GM23338 (cell line): ENCODE measurements at regions not wholly inside any gene's neighbourhood (a gene's known extent, or its start where the extent isn't known, plus 50 kb on each side); places are given as distances from the start of the nearest gene placed in this dataset.

Experiments used
- ATAC-seq: fragments of 200-7000 bp; cut with Tn5 transposase; 3 replicates; pipeline ENCODE4 v1.9.1; 2020
- DNase-seq: peaks from one replicate; pipeline ENCODE4 v3.0.0-alpha.2; 2015; ENCODE audit warnings: low spot score
- H2AFZ ChIP-seq: fragments of 200-600 bp; sonication (generic); 2 replicates; pipeline ENCODE4 v1.8.0; 2016; ENCODE audit warnings: antibody characterized with exemption, mild to moderate bottlenecking, moderate library complexity
- H3F3A ChIP-seq: fragments of 200-600 bp; sonication (generic); replicated peaks from 2 replicates; pipeline ENCODE4 v1.8.0; 2017; ENCODE audit warnings: antibody characterized with exemption, mixed run types, low read depth
- H3K27ac ChIP-seq: fragments of 200-600 bp; sonication (generic); 2 replicates; pipeline ENCODE4 v1.6.1; 2016; ENCODE audit warnings: low read depth
- H3K27me3 ChIP-seq: fragments of 200-600 bp; sonication (generic); 2 replicates; pipeline ENCODE4 v1.8.0; 2016; ENCODE audit warnings: mild to moderate bottlenecking, mixed run types, moderate library complexity; ENCODE audit not compliant: insufficient read depth
- H3K36me3 ChIP-seq: fragments of 200-600 bp; sonication (generic); 2 replicates; pipeline ENCODE4 v1.8.0; 2016; ENCODE audit warnings: mild to moderate bottlenecking; ENCODE audit not compliant: insufficient read depth
- H3K4me1 ChIP-seq: fragments of 200-600 bp; sonication (generic); 2 replicates; pipeline ENCODE4 v1.8.0; 2016; ENCODE audit warnings: mild to moderate bottlenecking, moderate library complexity; ENCODE audit not compliant: insufficient read depth
- H3K4me2 ChIP-seq: fragments of 200-600 bp; sonication (generic); 2 replicates; pipeline ENCODE4 v1.7.1; 2017; ENCODE audit warnings: mixed run types
- H3K4me3 ChIP-seq: fragments of 200-600 bp; sonication (generic); 2 replicates; pipeline ENCODE4 v1.6.1; 2016; ENCODE audit warnings: mixed run types
- H3K79me2 ChIP-seq: fragments of 200-600 bp; sonication (generic); replicated peaks from 2 replicates; pipeline ENCODE4 v1.8.0; 2017; ENCODE audit warnings: mild to moderate bottlenecking; ENCODE audit not compliant: insufficient read depth
- H3K9me2 ChIP-seq: fragments of 200-600 bp; sonication (generic); 2 replicates; pipeline ENCODE4 v1.8.0; 2017; ENCODE audit not compliant: insufficient read depth
- H4K20me1 ChIP-seq: fragments of 200-600 bp; sonication (generic); replicated peaks from 2 replicates; pipeline ENCODE4 v1.8.0; 2017; ENCODE audit warnings: mild to moderate bottlenecking; ENCODE audit not compliant: insufficient read depth
- H3K27ac Mint-ChIP-seq: 2 replicates; pipeline ENCODE4 v1.8.0; 2020; ENCODE audit warnings: inconsistent platforms, mild to moderate bottlenecking, moderate library complexity, mixed read lengths
- H3K27me3 Mint-ChIP-seq: 3 replicates; pipeline ENCODE4 v1.8.0; 2022; ENCODE audit warnings: low read depth, mild to moderate bottlenecking, moderate library complexity, mixed read lengths, inconsistent platforms; ENCODE audit not compliant: insufficient read depth, poor library complexity
- H3K36me3 Mint-ChIP-seq: 3 replicates; pipeline ENCODE4 v1.8.0; 2021; ENCODE audit warnings: low read depth, mild to moderate bottlenecking, inconsistent platforms, moderate library complexity, mixed read lengths
- H3K4me1 Mint-ChIP-seq: 3 replicates; pipeline ENCODE4 v1.8.0; 2020; ENCODE audit warnings: mild to moderate bottlenecking, inconsistent platforms, mixed read lengths
- H3K4me3 Mint-ChIP-seq: 3 replicates; pipeline ENCODE4 v1.8.0; 2021; ENCODE audit warnings: moderate library complexity, mild to moderate bottlenecking, inconsistent platforms, mixed read lengths
- H3K9me3 Mint-ChIP-seq: 3 replicates; pipeline ENCODE4 v1.8.0; 2020; ENCODE audit warnings: moderate library complexity, mild to moderate bottlenecking, inconsistent platforms, mixed read lengths
- CREB1 ChIP-seq: fragments of 250-450 bp; sonication (Bioruptor Pico); IDR thresholded peaks from 2 replicates; pipeline ENCODE4 v1.5.0; 2020; ENCODE audit warnings: low read depth, mild to moderate bottlenecking, moderate library complexity
- ETS1 ChIP-seq: IDR thresholded peaks from 2 replicates; pipeline ENCODE4 v1.6.1; 2016; ENCODE audit warnings: antibody characterized with exemption
- EZH2 ChIP-seq: fragments of 200-600 bp; sonication (generic); IDR thresholded peaks from one replicate; pipeline ENCODE4 v1.8.0; 2017; ENCODE audit warnings: antibody characterized with exemption, mild to moderate bottlenecking, low read depth; ENCODE audit not compliant: unreplicated experiment
- EZH2phosphoT487 ChIP-seq: fragments of 200-600 bp; sonication (generic); IDR thresholded peaks from one replicate; pipeline ENCODE4 v1.8.1; 2018; ENCODE audit warnings: antibody characterized with exemption; ENCODE audit not compliant: unreplicated experiment
- JUNB ChIP-seq: IDR thresholded peaks from one replicate; pipeline ENCODE4 v1.6.1; 2016; ENCODE audit warnings: antibody characterized with exemption; ENCODE audit not compliant: unreplicated experiment
- NANOG ChIP-seq: IDR thresholded peaks from 2 replicates; pipeline ENCODE4 v1.6.1; 2016; ENCODE audit warnings: antibody characterized with exemption, borderline replicate concordance
- POLR2AphosphoS5 ChIP-seq: IDR thresholded peaks from 2 replicates; pipeline ENCODE4 v1.6.1; 2016; ENCODE audit warnings: antibody characterized with exemption, low read depth
- STAT1 ChIP-seq: IDR thresholded peaks from one replicate; pipeline ENCODE4 v1.6.1; 2016; ENCODE audit warnings: antibody characterized with exemption; ENCODE audit not compliant: unreplicated experiment
- ZNF114 ChIP-seq: fragments of 250-450 bp; sonication (Bioruptor Pico); IDR thresholded peaks from 2 replicates; pipeline ENCODE4 v1.5.0; 2020; ENCODE audit warnings: mild to moderate bottlenecking, moderate library complexity
- ZNF331 ChIP-seq: fragments of 250-450 bp; sonication (Bioruptor Pico); IDR thresholded peaks from 2 replicates; pipeline ENCODE4 v1.5.0; 2020; ENCODE audit warnings: low read depth, mild to moderate bottlenecking, moderate library complexity
- ZNF462 ChIP-seq: fragments of 250-450 bp; sonication (Bioruptor Pico); IDR thresholded peaks from 2 replicates; pipeline ENCODE4 v1.5.0; 2020; ENCODE audit warnings: mild to moderate bottlenecking, moderate library complexity
- TF ChIP-seq, protein P1 (sequence below), 2 experiments: fragments of 200-600 bp in 1 of 2; sonication (generic) in 1 of 2; conservative IDR thresholded peaks; 2 replicates each; pipeline versions ENCODE4 v1.5.1 to v1.6.1; 2016 to 2017; ENCODE audit warnings: antibody characterized with exemption in 2 of 2, low read depth in 2 of 2, mild to moderate bottlenecking in 2 of 2, moderate library complexity in 1 of 2
- TF ChIP-seq, protein P2 (sequence below): IDR thresholded peaks from one replicate; pipeline ENCODE4 v1.6.1; 2018; ENCODE audit warnings: antibody characterized with exemption; ENCODE audit not compliant: unreplicated experiment

- H3K27ac ChIP-seq, result no peak overlapping the region
- DNase-seq (no peak), ATAC-seq (no peak)
- H3K27ac Mint-ChIP-seq, result no peak overlapping the region
- no peaks in the 10 kb centered on the region for H3K4me1 ChIP-seq
- no peak overlapping the region for H2AFZ ChIP-seq
- H3K9me3 Mint-ChIP-seq, result peaks cover 81% of the 10 kb centered on the region
- no peak overlapping the region for H3K4me3 ChIP-seq
- no peak overlapping the region for H3K4me2 ChIP-seq
- H3K36me3 ChIP-seq, result peaks cover 5% of the 10 kb centered on the region; the same call in 1 of the 2 replicates
- peaks cover 5% of the 10 kb centered on the region; the same call in 1 of the 3 replicates for H3K4me1 Mint-ChIP-seq
- H3K36me3 Mint-ChIP-seq, result peaks cover 7% of the 10 kb centered on the region
- no peaks in the 10 kb centered on the region for H4K20me1 ChIP-seq
- H3K27me3 Mint-ChIP-seq, result no peaks in the 10 kb centered on the region
- TF ChIP-seq NANOG (no peak), ZNF462 (no peak), EZH2 (no peak), POLR2AphosphoS5 (no peak), ETS1 (no peak), ZNF331 (CRISPR knock-in tag) (no peak), CREB1 (CRISPR knock-in tag) (no peak), EZH2phosphoT487 (no peak), ZNF114 (CRISPR knock-in tag) (no peak), STAT1 (no peak), JUNB (no peak)
- TF ChIP-seq, protein P1, sequence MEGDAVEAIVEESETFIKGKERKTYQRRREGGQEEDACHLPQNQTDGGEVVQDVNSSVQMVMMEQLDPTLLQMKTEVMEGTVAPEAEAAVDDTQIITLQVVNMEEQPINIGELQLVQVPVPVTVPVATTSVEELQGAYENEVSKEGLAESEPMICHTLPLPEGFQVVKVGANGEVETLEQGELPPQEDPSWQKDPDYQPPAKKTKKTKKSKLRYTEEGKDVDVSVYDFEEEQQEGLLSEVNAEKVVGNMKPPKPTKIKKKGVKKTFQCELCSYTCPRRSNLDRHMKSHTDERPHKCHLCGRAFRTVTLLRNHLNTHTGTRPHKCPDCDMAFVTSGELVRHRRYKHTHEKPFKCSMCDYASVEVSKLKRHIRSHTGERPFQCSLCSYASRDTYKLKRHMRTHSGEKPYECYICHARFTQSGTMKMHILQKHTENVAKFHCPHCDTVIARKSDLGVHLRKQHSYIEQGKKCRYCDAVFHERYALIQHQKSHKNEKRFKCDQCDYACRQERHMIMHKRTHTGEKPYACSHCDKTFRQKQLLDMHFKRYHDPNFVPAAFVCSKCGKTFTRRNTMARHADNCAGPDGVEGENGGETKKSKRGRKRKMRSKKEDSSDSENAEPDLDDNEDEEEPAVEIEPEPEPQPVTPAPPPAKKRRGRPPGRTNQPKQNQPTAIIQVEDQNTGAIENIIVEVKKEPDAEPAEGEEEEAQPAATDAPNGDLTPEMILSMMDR (conservative IDR thresholded peaks at IDR 0.05; ENCODE audit: low read depth in 2 of 2), result no peak
- TF ChIP-seq, protein P2, sequence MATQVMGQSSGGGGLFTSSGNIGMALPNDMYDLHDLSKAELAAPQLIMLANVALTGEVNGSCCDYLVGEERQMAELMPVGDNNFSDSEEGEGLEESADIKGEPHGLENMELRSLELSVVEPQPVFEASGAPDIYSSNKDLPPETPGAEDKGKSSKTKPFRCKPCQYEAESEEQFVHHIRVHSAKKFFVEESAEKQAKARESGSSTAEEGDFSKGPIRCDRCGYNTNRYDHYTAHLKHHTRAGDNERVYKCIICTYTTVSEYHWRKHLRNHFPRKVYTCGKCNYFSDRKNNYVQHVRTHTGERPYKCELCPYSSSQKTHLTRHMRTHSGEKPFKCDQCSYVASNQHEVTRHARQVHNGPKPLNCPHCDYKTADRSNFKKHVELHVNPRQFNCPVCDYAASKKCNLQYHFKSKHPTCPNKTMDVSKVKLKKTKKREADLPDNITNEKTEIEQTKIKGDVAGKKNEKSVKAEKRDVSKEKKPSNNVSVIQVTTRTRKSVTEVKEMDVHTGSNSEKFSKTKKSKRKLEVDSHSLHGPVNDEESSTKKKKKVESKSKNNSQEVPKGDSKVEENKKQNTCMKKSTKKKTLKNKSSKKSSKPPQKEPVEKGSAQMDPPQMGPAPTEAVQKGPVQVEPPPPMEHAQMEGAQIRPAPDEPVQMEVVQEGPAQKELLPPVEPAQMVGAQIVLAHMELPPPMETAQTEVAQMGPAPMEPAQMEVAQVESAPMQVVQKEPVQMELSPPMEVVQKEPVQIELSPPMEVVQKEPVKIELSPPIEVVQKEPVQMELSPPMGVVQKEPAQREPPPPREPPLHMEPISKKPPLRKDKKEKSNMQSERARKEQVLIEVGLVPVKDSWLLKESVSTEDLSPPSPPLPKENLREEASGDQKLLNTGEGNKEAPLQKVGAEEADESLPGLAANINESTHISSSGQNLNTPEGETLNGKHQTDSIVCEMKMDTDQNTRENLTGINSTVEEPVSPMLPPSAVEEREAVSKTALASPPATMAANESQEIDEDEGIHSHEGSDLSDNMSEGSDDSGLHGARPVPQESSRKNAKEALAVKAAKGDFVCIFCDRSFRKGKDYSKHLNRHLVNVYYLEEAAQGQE, result no peak
- H3F3A ChIP-seq, result no peaks in the 10 kb centered on the region
- no peaks in the 10 kb centered on the region for H3K9me2 ChIP-seq
- no peaks in the 10 kb centered on the region for H3K79me2 ChIP-seq
- no peaks in the 10 kb centered on the region for H3K27me3 ChIP-seq
- H3K4me3 Mint-ChIP-seq, result no peak overlapping the region
Measured at GRCh38 chr3:5811016-5811415, 623.5 kb downstream of the EDEM1 start.
